NCI-H2196 (cell line): ENCODE measurements at regions not wholly inside any gene's neighbourhood (a gene's known extent, or its start where the extent isn't known, plus 50 kb on each side); places are given as distances from the start of the nearest gene placed in this dataset.

Experiments
- DNase-seq: peaks from one replicate; lab custom pipeline; 2025; ENCODE audit not compliant: unreplicated experiment; lab: John Stamatoyannopoulos, UW

DNA sequence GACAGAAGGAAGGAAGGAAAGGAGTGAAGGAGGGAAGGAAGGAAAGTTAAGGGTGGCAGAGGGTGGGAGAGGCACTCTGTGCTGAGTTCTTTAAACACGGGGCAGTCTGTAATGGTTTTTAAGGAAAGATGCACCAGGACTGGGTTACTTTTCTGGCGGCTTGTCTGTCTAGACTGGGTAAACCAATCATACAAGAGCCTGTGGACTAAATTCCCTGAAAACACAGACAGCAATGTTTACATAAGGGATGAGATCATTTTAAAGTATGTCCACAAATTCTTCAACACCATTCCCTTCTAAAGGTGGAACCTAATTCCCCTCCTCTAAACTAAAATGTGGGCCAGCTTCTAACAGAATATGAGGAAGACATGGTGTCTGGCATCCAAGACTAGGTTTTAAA lies 235.5 kb upstream of the IGF1R start:
- no peak for DNase-seq

GRCh38 chr15:98413933-98414546 lies 234.3 kb upstream of the IGF1R start:
- DNase-seq: no peak

DNA sequence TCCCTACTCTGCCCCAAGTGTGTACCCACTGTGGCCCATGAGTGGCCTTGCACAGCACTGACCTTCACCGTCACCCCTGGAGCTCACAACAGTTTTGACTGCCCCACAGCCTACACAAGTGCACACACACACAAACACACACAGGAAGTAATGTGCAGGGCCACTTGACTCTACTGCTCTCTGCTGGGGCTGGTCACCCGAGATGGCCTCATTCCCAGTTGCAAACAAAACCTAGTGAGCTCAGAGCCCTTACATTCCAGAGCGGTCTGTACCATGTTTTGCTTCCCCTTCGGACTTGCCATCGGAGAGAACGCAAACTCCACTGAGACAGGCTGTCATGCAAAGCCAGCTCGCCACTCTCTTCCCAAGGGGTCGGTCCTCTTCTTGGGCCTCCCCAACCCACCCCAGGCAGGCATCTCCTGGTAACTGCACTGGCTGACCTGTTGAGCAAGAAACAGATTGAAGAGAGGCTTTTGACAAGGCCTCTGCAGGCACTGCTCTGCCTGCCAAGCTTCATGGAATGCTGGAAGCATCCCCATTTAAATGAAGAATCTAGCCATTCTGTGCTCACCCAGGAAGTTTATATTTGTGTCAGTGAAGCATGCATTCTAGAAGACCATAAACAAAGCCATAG lies 232.0 kb upstream of the IGF1R start:
- no peak for DNase-seq

GRCh38 chr15:98417346-98417745 lies 231.0 kb upstream of the IGF1R start:
- no peak for DNase-seq

GRCh38 chr15:98418122-98418521 lies 230.2 kb upstream of the IGF1R start:
- DNase-seq: no peak

DNA sequence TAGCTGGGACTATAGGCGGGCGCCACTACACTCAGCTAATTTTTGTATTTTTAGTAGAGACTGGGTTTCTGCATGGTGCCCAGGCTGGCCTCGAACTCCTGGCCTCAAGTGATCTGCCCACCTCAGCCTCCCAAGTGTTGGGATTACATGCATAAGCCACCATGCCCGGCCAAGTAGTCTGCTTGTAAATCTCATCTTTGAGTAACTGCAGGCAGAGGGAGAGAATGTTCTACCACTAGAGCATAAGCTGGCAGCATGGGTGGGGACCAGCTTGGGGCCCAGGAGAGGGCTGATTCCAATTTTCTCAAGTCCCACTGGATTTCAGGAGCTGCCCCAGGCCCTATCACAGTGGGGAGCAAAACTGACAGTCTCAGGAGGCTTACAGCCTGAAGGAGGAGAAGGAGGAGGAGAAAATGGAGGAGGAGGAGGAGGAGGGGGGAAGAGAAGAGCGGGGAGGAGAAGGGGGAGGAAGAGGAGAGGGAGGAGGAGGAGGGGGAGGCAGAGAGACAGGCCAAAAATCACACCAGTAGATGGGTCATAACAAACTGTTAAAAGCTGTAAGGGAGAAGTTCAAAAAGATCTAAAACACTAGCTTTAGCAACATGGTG lies 229.1 kb upstream of the IGF1R start:
- DNase-seq: no peak

DNA sequence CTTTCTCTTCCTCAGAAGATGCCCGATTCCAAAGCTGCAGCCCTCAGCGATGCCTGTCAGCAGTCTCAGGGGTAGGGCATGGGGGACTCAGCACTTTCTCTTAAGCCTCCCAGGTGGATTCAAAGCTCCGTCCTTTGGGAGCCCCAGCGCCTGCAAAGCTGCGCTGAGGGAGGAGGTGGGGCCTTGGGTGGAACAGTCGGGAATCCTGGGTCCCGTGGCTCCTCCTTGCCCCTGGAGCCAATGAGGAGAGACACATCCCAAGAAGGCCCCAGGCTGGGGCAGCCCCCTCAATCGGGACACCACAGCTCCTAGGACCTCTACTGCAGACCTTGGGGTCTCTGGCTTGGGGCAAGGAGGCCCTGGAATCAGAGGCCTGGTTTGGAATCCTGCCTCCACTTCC lies 227.5 kb upstream of the IGF1R start:
- DNase-seq: no peak

DNA sequence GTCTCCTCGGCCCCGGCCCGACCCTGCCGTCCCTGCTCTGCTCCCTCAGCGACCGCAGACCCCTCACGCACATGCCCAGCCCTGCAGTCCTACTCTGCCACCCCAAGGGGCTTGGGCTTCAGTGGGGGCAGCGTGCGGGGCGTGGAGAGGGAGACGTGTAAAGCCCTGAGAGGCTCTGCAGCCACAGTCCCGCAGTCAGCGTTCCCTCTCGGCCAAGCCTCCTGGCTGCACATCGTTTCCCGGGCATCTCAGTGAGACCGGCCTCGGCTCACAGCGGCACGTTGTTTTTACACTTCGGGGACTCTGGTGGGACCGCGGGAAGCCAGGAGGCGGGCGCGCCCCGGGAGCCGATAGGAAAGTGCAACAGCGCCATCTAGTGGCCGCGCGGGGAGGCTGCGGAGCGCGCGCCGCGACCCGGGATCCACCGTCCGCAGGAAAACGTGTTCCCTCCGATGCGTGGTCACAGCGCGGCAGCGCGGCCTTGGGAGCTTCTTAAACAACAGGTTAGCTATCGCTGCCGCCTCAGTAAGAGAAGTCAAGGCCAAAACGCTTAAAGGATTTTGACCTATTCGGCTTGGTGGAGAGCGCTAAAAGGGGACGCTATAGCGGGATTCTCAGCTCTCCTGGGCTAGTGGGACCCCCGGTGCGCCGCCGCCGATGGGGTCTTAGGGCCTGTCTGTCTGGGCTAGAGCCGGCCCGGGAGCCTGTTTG lies 226.8 kb upstream of the IGF1R start:
- DNase-seq: peak; percentile 9

DNA sequence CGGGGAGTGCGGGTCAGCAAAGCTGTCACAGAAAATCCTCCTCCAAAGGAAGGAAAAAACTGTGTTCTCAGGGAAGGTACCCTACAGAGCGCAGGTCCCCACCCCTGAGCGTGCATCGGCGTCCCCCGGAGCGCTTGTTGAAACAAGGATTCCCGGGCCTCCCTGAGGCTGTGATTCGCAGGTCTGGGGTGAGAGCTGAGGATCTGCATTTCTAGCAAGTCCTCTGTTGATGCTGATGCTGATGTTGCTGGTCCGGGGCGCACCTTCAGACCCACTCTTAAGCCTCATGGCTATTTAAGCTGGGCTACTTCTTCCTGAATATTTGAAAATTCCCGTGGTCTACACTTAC lies 226.2 kb upstream of the IGF1R start:
- no peak for DNase-seq

GRCh38 chr15:98425173-98425572 lies 223.2 kb upstream of the IGF1R start:
- DNase-seq: no peak

- no peak for DNase-seq
Measured at GRCh38 chr15:98427321-98427720, 221.0 kb upstream of the IGF1R start.

GRCh38 chr15:98428253-98428989 lies 219.9 kb upstream of the IGF1R start:
- peak; percentile 19 for DNase-seq

DNA sequence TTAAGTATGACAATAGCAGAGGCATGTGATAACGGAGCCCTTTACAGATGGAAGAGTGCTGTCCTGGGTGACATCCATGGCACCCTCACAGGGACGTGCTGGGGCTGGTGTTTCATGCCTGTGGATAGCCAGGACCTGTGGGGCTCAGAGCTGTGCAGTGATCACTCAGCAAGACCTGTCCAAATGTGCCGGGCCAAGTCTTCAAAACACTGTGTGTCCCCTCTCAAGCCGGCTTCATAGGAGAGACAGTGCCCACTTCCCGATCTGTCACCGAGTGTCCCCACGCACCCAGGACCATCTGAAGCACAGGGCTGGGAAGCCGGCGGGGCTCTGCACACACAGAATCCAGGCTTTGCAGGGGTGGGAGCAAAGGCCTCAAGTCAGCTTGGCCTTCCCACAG lies 217.2 kb upstream of the IGF1R start:
- DNase-seq: no peak

GRCh38 chr15:98433346-98433745 lies 215.0 kb upstream of the IGF1R start:
- DNase-seq: no peak

- no peak for DNase-seq
Measured at GRCh38 chr15:98433856-98434255, 214.5 kb upstream of the IGF1R start.

GRCh38 chr15:98437752-98438151 lies 210.6 kb upstream of the IGF1R start:
- DNase-seq: no peak

GRCh38 chr15:98438326-98438725 lies 210.0 kb upstream of the IGF1R start:
- DNase-seq: no peak

DNA sequence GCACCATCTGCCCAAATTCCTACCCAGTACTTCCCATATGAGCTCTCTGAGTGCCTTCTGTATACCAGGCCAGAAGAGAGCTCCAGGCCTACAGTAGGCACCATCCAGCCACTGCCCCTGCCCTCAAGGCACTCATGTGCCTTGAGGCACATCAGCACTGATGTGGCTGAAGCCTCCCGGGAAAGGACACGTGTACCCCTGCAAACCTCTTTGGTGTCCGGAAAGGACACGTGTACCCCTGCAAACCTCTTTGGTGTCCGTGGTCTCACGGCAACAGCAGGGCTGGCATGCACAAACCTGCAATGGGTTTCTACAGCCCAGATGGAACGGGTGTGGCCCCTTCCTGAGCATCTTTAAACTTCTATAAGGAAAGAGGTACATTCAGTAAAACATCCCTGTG lies 209.4 kb upstream of the IGF1R start:
- no peak for DNase-seq

DNA sequence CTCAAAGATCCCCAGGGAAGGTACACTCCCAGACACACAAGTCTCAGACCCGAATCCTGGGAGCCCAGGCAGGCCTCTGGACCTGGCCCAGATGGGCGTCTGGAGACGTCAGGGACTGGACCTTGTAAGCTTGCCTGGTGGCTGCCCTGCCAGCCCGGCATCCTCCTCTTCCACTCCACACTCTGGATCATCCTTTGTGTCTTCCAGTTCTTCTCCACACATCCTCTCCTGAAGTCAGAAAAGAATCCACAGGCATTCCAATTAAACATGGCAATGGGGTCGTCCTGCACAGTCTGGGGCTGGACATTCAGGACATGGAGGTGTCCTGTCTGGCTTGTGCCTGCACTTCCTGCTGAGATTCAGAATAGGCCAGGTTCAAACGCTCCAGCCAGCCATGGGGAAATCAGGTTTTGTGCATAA lies 208.8 kb upstream of the IGF1R start:
- no peak for DNase-seq

GRCh38 chr15:98440917-98441316 lies 207.4 kb upstream of the IGF1R start:
- DNase-seq: no peak

- DNase-seq: no peak
Measured at GRCh38 chr15:98441599-98441998, 206.7 kb upstream of the IGF1R start.
